Colonic mucosa (tissue), 4 donors: ENCODE measurements at regions not wholly inside any gene's neighbourhood (a gene's known extent, or its start where the extent isn't known, plus 50 kb on each side); places are given as distances from the start of the nearest gene placed in this dataset.

ENCODE experiments used
- DNase-seq: peaks from one replicate; pipeline ENCODE4 v3.0.0-alpha.2; 2020
- H3K27ac ChIP-seq: fragments of 200-600 bp; one replicate; pipeline ENCODE4 v1.8.0; 2021
- H3K27me3 ChIP-seq: fragments of 200-600 bp; one replicate; pipeline ENCODE4 v1.8.0; 2021
- H3K36me3 ChIP-seq: fragments of 200-600 bp; one replicate; pipeline ENCODE4 v1.8.0; 2021
- H3K4me1 ChIP-seq: fragments of 200-600 bp; one replicate; pipeline ENCODE4 v1.8.0; 2021; ENCODE audit warnings: mild to moderate bottlenecking
- H3K4me3 ChIP-seq: fragments of 200-600 bp; one replicate; pipeline ENCODE4 v1.8.0; 2021
- H3K9ac ChIP-seq, 2 donors: one replicate each; pipeline ENCODE4 v1.7.0; 2013; ENCODE audit warnings: control low read depth in 2 of 2, low read depth in 2 of 2, low read length in 2 of 2
- H3K9me3 ChIP-seq: fragments of 200-600 bp; one replicate; pipeline ENCODE4 v1.8.0; 2021
- CTCF ChIP-seq: fragments of 200-600 bp; IDR thresholded peaks from one replicate; pipeline ENCODE4 v1.8.0; 2022; ENCODE audit warnings: antibody characterized with exemption, mild to moderate bottlenecking
- intact Hi-C: fragments of 100-400 bp; cut with DNase I; formaldehyde crosslinking; loops from one replicate; pipeline ENCODE4 v1.14.1; 2022
- donor health status: healthy.
- donor health status: DM: no; HTN: no; CAD: no.
- donor health status: DM: no; HTN: no; CAD: no.

DNA sequence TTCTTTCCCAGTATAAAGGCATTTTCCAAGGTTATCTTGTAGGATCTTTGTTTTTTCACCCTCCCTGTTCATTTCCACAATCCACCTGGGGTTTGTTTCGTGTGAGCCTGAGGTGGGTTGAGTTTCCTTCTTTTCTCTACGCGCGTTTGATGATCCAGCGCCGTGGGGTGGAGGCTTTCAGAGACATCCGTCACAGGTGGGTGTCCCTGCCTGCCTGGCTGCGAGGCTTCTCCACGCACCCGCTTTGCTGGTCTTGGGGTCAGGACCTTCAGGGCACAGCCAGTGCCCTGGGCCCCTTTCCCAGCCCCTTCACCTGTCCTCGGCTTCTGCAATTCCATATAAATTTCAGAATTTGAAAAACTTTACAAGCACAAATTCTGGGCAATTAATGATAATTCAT is 109.0 kb upstream of the ALKAL2 start:
- TF ChIP-seq CTCF: no peak
- Histone ChIP-seq H3K36me3 (no peaks in the 10 kb centered on the region), H3K4me3 (no peak overlapping the region), H3K9me3 (no peaks in the 10 kb centered on the region), H3K4me1 (no peaks in the 10 kb centered on the region), H3K27ac (no peak overlapping the region), H3K9ac (no peak overlapping the region), H3K27me3 (no peaks in the 10 kb centered on the region)
- intact Hi-C loops: no loop called here
- no peak for DNase-seq

DNA sequence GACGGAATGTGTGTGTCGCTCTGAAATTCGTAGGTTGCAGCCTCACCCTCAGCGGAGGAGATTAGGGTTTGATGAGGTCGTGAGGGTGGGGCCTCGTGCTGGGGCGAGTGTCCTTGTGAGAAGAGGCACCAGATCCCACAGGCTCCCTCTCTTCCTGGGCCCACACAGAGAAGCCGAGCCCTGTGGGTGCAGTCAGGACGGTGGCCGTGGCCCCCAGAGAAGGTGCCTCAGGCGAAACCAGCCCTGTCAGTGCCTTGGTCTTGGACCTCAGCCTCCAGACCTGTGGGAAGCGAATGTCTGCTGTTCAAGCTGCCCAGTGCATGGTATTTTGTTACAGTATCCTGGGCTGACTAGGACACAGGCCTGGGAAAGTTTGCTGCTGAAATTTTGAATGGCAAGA is 108.0 kb upstream of the ALKAL2 start:
- no peaks in the 10 kb centered on the region for H3K9me3 ChIP-seq
- no peaks in the 10 kb centered on the region for H3K27me3 ChIP-seq
- no peak for TF ChIP-seq CTCF
- no peaks in the 10 kb centered on the region for H3K36me3 ChIP-seq
- intact Hi-C loops: no loop called here
- H3K27ac ChIP-seq: no peak overlapping the region
- DNase-seq: no peak
- H3K4me1 ChIP-seq: no peaks in the 10 kb centered on the region
- no peak overlapping the region for H3K9ac ChIP-seq
- H3K4me3 ChIP-seq: no peak overlapping the region

DNA sequence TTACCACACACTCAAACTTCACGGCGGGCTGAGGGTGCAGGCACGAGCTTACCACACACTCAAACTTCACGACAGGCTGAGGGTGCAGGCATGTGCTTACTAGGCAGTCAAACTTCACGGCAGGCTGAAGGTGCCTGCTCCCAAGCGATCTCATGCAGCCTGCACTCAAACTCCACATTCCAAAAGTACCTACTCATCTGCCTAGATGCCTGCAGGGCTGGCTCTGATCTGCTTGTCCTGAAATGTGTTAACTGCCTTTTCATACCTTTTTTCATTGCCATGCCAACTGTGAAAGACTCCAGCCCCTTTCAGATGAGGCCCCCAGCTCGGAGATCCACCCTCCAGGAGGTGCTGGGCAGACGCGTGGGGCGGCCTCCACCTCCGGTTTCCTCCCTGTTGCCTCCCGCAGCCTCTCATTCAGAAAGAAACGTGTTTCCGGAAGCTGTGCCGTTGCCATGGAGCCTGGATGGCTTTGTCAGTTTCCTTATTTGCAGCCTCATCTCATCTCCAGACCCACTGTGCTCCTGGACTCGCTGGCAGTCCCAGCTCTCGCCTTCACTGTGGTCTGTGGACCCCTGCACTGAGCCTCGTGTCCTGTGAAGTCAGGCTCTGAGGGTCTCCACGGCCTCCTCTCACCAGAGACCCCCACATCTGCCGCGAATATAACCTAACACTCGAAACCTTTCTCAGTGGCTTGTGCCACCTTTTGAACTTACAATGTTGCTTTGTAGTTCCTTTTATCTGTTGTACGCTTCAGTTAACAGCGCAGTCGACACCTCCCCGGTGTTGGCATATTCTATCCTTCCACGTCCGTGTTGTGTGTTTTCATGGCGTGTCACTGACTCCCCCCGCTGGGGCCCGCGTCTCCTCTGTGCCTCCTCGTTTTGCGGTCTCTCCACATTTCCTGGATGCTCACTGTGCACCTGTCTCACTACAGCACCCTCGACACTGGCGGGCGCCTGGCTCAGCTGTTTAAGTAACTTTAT is 106.1 kb upstream of the ALKAL2 start:
- Histone ChIP-seq H3K27me3 (no peaks in the 10 kb centered on the region), H3K9me3 (no peaks in the 10 kb centered on the region), H3K9ac (no peak overlapping the region), H3K27ac (no peak overlapping the region), H3K36me3 (no peaks in the 10 kb centered on the region), H3K4me1 (no peaks in the 10 kb centered on the region), H3K4me3 (no peak overlapping the region)
- DNase-seq: no peak
- TF ChIP-seq CTCF: no peak
- intact Hi-C loops: no loop called here

DNA sequence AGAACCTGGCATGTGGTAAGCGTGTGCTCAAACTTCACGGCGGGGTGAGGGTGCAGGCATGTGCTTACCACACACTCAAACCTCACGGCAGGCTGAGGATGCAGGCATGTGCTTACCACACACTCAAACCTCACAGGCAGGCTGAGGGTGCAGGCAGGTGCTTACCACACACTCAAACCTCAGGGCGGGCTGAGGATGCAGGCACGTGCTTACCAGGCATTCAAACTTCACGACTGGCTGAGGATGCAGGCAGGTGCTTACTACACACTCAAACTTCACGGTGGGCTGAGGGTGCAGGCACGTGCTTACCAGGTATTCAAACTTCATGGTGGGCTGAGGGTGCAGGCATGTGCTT is 105.0 kb upstream of the ALKAL2 start:
- intact Hi-C loops: no loop called here
- Histone ChIP-seq H3K9me3 (no peaks in the 10 kb centered on the region), H3K27me3 (no peaks in the 10 kb centered on the region), H3K9ac (no peak overlapping the region), H3K27ac (no peak overlapping the region), H3K4me3 (no peak overlapping the region), H3K4me1 (no peaks in the 10 kb centered on the region), H3K36me3 (no peaks in the 10 kb centered on the region)
- no peak for DNase-seq
- TF ChIP-seq CTCF: no peak

- H3K9ac ChIP-seq: no peak overlapping the region
- H3K4me1 ChIP-seq: no peaks in the 10 kb centered on the region
- no peaks in the 10 kb centered on the region for H3K27me3 ChIP-seq
- no peaks in the 10 kb centered on the region for H3K9me3 ChIP-seq
- no peak overlapping the region for H3K27ac ChIP-seq
- no peaks in the 10 kb centered on the region for H3K36me3 ChIP-seq
- intact Hi-C loops: no loop called here
- DNase-seq: no peak
- TF ChIP-seq CTCF: no peak
- H3K4me3 ChIP-seq: no peak overlapping the region
Measured at GRCh38 chr2:392181-392925, 104.5 kb upstream of the ALKAL2 start.
